ENCODE measurements at regions not wholly inside any gene's neighbourhood (a gene's known extent, or its start where the extent isn't known, plus 50 kb on each side); places are given as distances from the start of the nearest gene placed in this dataset.

DNA sequence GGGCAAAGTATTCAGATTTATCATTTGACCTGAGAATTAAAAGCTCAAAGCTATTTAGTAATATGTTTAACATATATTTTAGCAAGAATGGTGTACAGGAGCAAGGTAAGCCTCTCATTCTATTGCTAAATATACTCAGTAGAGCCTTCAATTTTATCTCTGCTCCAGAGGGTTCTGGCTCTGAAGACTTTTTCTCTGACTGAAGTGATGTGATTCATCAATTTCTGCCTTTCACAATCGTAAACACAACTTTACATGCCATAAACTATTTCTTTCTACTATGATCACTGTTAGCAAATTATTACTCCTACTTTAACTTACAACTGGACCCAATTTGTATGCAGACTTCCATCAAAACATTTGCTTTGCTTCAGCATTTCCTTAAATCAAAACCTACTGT, 315.0 kb upstream of the NDST4 start:
- ATAC-seq (replicated peaks; ENCODE audit: extremely low read depth, poor library complexity, severe bottlenecking) (no peak), DNase-seq (ENCODE audit: low spot score in 2 of 2) (no peak)
- no peaks in the 10 kb centered on the region for H3K36me3 Mint-ChIP-seq (ENCODE audit: insufficient read depth)
- H3K4me1 Mint-ChIP-seq, result no peaks in the 10 kb centered on the region
- no peak overlapping the region for H3K4me3 Mint-ChIP-seq
- no peaks in the 10 kb centered on the region for H3K9me3 Mint-ChIP-seq
- no peak overlapping the region for H3K27ac Mint-ChIP-seq (ENCODE audit: low read depth)
- H3K27me3 Mint-ChIP-seq, result no peaks in the 10 kb centered on the region

DNA sequence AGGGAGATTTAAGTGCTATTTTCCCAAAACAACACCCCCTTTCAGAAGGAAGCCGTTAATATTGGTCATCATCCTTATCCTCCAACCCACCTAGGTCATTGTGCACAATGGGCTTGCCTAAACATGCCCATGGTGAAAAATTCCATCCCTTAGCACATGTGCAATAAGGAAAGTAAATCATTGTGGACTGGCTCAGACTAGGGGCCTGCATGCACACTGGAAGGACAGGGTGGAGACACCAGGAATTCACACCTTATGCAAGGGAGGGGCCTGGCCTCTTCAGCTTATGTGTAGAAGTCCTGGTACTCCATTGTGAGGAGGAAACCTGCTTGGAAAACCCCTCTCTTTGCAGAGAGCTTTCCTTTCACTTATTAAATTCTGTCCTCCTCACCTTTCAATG, 311.4 kb upstream of the NDST4 start:
- no peaks in the 10 kb centered on the region for H3K27me3 Mint-ChIP-seq
- H3K36me3 Mint-ChIP-seq (ENCODE audit: insufficient read depth), result no peaks in the 10 kb centered on the region
- no peak for DNase-seq (ENCODE audit: low spot score in 2 of 2)

DNA sequence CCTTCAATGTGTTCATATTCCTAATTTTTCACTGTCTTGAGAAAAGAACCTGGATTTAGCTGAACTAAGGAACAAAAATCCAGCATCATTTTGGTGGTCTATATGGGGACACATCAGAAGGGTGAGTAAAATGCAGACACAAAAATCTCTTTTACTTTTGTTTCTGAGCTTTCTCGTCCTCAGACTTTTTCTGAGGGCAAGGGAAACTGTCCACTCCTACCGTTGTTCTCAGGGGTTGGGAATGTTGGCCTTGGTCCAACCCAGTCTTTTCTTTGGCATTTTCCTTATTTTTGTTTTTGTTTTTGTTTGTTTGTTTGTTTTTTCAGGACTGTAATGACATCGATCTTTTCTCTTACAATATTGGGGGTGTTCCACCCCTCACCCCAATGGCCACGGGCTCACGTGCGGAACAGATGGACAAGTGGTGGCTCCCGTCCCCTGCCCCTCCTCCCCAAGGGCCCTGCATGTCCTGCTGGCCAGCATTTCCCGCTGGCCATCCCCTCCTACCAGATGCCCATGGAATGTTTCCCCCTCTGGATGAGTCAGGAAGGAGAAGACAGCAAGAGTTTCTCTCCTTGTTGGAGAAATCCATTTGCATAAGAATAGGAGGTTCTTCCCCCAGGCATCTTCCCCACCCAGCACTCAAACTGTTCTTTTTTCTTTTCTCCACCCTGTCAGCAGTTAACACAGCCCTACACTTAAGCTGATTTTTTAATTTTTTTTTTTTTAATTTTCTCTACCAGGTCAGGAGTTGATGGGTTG, 305.4 kb upstream of the NDST4 start:
- no peak for ATAC-seq (replicated peaks; ENCODE audit: extremely low read depth, poor library complexity, severe bottlenecking)
- no peaks in the 10 kb centered on the region for H3K36me3 Mint-ChIP-seq (ENCODE audit: insufficient read depth)
- H3K4me1 Mint-ChIP-seq, result no peaks in the 10 kb centered on the region
- H3K27me3 Mint-ChIP-seq, result no peaks in the 10 kb centered on the region
- H3K27ac Mint-ChIP-seq (ENCODE audit: low read depth), result no peak overlapping the region
- DNase-seq (ENCODE audit: low spot score in 2 of 2), result no peak
- H3K9me3 Mint-ChIP-seq, result peaks cover 7% of the 10 kb centered on the region
- H3K4me3 Mint-ChIP-seq, result no peak overlapping the region

More for the DNA sequence above, 311.4 kb upstream of the NDST4 start:
- no peak overlapping the region for H3K4me3 Mint-ChIP-seq
- no peaks in the 10 kb centered on the region for H3K4me1 Mint-ChIP-seq
- H3K9me3 Mint-ChIP-seq, result peaks cover 5% of the 10 kb centered on the region
- ATAC-seq (replicated peaks; ENCODE audit: extremely low read depth, poor library complexity, severe bottlenecking), result no peak
- no peak overlapping the region for H3K27ac Mint-ChIP-seq (ENCODE audit: low read depth)

DNA sequence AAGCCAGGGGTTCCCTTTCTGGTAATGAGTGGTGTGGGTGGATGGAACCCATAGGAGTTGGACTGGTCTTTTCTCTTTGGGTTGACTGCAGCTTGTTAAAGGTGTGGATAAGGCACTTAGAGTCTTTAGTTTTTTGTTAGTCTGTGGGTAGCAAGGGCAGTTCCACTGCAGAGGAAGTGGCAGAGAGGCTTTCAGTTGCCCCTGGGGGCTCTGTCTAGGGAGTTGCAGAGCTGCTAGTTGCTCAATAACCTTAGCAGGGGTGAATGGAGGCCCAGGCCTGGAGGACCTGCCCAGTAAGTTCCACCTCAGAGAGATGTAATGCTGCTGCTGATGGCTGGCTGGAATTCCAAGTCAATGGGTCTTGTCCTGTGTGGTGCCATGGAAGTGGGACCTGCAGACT, 282.6 kb upstream of the NDST4 start:
- no peak for ATAC-seq (replicated peaks; ENCODE audit: extremely low read depth, poor library complexity, severe bottlenecking)
- Mint-ChIP-seq H3K4me3 (no peak overlapping the region), H3K27ac (ENCODE audit: low read depth) (no peak overlapping the region), H3K9me3 (peaks cover 8% of the 10 kb centered on the region), H3K4me1 (no peaks in the 10 kb centered on the region), H3K27me3 (no peaks in the 10 kb centered on the region), H3K36me3 (ENCODE audit: insufficient read depth) (no peaks in the 10 kb centered on the region)
- no peak for DNase-seq (ENCODE audit: low spot score in 2 of 2)

DNA sequence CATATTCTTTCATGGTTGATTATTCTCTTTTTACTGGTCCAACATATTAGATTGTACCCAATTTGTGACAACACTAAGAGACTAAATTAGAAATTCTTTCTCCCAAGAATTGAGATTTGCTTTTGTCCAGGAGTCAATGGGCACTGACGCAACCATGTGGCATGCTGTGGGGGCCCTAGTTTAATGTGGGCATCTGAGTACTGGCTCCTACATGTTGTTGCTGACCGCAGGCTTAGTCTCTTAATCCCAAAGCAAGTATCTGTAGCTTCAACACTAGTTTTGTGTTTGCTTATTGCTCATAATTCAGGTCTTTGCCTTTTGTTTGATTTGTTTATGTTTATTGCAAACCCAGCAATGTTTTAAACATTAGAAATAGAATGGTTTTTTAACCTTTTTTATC, 263.4 kb upstream of the NDST4 start:
- Mint-ChIP-seq H3K27ac (ENCODE audit: low read depth) (no peak overlapping the region), H3K4me1 (no peaks in the 10 kb centered on the region)
- no peak for ATAC-seq (replicated peaks; ENCODE audit: extremely low read depth, poor library complexity, severe bottlenecking)

DNA sequence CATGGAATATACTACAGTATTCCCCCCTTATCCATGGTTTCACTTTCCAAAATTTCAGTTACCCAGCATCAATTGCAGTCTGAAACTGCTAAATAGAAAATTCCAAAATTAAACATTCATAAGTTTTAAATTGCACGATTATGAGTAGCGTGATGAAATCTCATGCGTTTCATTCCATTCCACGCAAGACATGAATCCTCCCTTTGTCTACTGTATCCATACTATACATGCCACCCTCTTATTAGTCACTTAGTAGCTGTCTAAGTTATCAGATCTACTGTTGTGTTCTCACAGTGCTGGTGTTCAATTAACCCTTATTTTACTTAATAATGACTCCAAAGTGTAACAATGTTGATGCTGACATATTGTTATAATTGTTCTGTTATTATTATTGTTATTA, 261.2 kb upstream of the NDST4 start:
- H3K36me3 Mint-ChIP-seq (ENCODE audit: insufficient read depth), result no peaks in the 10 kb centered on the region
- ATAC-seq (replicated peaks; ENCODE audit: extremely low read depth, poor library complexity, severe bottlenecking), result no peak
- H3K27ac Mint-ChIP-seq (ENCODE audit: low read depth), result no peak overlapping the region
- DNase-seq (ENCODE audit: low spot score in 2 of 2), result no peak
- H3K4me1 Mint-ChIP-seq, result no peaks in the 10 kb centered on the region
- H3K4me3 Mint-ChIP-seq, result no peak overlapping the region
- no peaks in the 10 kb centered on the region for H3K9me3 Mint-ChIP-seq
- H3K27me3 Mint-ChIP-seq, result no peaks in the 10 kb centered on the region

More for the DNA sequence above, 263.4 kb upstream of the NDST4 start:
- DNase-seq (ENCODE audit: low spot score in 2 of 2), result no peak
- H3K9me3 Mint-ChIP-seq, result no peaks in the 10 kb centered on the region
- no peaks in the 10 kb centered on the region for H3K27me3 Mint-ChIP-seq
- no peaks in the 10 kb centered on the region for H3K36me3 Mint-ChIP-seq (ENCODE audit: insufficient read depth)
- H3K4me3 Mint-ChIP-seq, result no peak overlapping the region

DNA sequence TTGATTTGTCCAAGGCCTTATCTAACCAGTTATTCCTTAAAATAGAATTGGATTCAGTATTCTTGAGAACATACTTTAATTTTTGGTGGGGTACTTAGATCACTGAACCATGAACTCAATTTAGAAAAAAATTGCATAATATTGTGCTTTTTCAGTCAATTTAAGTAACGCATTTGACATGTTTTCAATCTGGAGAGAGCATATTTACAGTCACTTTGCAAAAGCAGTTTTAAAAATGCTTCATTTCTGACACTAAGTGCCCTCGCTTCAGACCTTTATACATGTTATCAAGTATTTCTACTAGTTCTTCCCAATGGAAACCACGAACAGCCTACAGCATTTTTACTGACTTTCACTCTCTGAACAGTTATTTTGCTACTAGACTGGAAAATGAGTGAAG, 257.1 kb upstream of the NDST4 start:
- DNase-seq (ENCODE audit: low spot score in 2 of 2), result no peak
- no peaks in the 10 kb centered on the region for H3K9me3 Mint-ChIP-seq
- no peak for ATAC-seq (replicated peaks; ENCODE audit: extremely low read depth, poor library complexity, severe bottlenecking)
- no peak overlapping the region for H3K27ac Mint-ChIP-seq (ENCODE audit: low read depth)
- H3K36me3 Mint-ChIP-seq (ENCODE audit: insufficient read depth), result no peaks in the 10 kb centered on the region
- no peaks in the 10 kb centered on the region for H3K4me1 Mint-ChIP-seq
- H3K27me3 Mint-ChIP-seq, result no peaks in the 10 kb centered on the region
- H3K4me3 Mint-ChIP-seq, result no peak overlapping the region

DNA sequence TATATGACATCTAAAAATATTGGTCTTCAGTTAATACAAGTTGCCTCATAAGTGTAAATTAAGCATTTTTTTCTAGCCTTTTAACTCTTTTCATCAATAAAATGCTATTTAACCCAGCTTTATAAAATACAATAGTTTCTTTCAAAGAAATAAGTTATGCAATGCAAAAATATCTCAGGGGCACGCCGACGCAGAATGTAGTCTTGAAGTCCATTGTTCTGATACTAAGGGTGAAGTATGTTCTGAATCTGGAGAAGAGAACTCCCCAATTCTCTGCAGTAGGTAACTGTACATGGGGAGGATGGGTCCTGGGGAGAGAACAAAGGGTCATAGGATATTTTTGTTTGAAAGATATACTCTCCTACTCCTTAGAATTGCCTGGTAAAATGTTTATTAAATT, 256.6 kb upstream of the NDST4 start:
- no peaks in the 10 kb centered on the region for H3K27me3 Mint-ChIP-seq
- no peaks in the 10 kb centered on the region for H3K9me3 Mint-ChIP-seq
- H3K36me3 Mint-ChIP-seq (ENCODE audit: insufficient read depth), result no peaks in the 10 kb centered on the region
- no peak for DNase-seq (ENCODE audit: low spot score in 2 of 2)
- no peak for ATAC-seq (replicated peaks; ENCODE audit: extremely low read depth, poor library complexity, severe bottlenecking)
- no peak overlapping the region for H3K27ac Mint-ChIP-seq (ENCODE audit: low read depth)
- H3K4me1 Mint-ChIP-seq, result no peaks in the 10 kb centered on the region
- H3K4me3 Mint-ChIP-seq, result no peak overlapping the region

DNA sequence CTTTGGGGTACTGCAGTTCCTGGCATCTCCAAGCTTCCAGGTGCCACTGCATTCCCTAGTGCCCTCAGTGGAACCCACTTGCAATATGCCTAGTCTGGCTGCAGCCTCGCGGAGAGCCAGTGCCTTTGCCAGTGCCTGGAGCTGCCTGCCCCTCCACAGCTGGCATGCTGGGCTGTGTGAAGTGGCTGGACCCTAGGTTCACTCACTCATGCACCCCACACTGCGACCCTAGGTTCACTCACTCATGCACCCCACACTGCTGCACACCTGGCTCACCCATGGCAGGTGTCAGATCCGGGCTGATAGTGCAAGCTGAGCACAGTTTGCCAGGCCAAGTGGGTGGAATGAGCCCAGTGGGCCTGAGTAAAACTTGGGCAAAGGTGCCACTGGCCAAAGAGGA, 253.0 kb upstream of the NDST4 start:
- Mint-ChIP-seq H3K27me3 (no peaks in the 10 kb centered on the region), H3K9me3 (no peaks in the 10 kb centered on the region), H3K4me1 (no peaks in the 10 kb centered on the region), H3K4me3 (no peak overlapping the region), H3K36me3 (ENCODE audit: insufficient read depth) (no peaks in the 10 kb centered on the region), H3K27ac (ENCODE audit: low read depth) (no peak overlapping the region)
- DNase-seq (ENCODE audit: low spot score in 2 of 2) (no peak), ATAC-seq (replicated peaks; ENCODE audit: extremely low read depth, poor library complexity, severe bottlenecking) (no peak)

DNA sequence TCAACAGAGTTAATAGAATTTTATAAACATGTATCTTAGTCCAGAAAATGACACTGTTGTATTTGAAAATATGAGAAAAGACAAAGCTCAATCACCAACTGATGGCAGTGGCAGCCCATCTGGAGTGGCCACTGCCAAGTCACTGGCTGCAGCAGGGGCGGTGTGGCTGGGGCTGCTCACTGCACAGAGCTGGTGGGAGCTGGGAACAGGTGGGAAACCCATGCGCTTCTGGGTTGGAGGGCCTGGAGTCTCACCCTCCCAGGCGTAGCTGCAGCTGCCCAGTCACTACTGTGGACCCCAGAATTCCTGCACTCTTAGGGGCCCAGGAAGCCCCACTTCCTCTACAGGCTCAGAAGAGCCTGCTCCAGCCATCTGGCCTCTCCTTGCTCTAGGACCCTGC, 251.8 kb upstream of the NDST4 start:
- ATAC-seq (replicated peaks; ENCODE audit: extremely low read depth, poor library complexity, severe bottlenecking) (no peak), DNase-seq (ENCODE audit: low spot score in 2 of 2) (no peak)
- H3K4me3 Mint-ChIP-seq, result no peak overlapping the region
- H3K9me3 Mint-ChIP-seq, result no peaks in the 10 kb centered on the region
- H3K27me3 Mint-ChIP-seq, result no peaks in the 10 kb centered on the region
- H3K36me3 Mint-ChIP-seq (ENCODE audit: insufficient read depth), result no peaks in the 10 kb centered on the region
- H3K4me1 Mint-ChIP-seq, result no peaks in the 10 kb centered on the region
- H3K27ac Mint-ChIP-seq (ENCODE audit: low read depth), result no peak overlapping the region

DNA sequence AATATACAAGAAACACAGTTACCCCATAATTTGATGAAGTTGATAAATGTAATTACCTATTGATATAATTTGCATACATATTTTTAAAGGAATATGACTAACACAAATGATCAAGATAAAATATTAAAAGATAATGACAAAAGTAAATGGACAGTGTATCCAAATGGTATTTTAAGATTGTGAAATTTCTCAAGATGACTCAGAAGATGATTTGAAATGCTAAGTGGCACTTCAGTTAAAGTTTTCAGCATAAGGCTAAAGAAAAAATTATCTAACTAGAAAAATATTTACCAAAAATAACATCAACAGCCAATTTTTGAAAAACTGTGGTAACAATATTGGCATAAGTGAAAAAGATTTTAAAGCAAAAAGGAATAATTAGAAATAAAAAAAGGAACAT, 248.4 kb upstream of the NDST4 start:
- Mint-ChIP-seq H3K4me3 (no peak overlapping the region), H3K9me3 (no peaks in the 10 kb centered on the region), H3K27ac (ENCODE audit: low read depth) (no peak overlapping the region), H3K4me1 (no peaks in the 10 kb centered on the region), H3K36me3 (ENCODE audit: insufficient read depth) (no peaks in the 10 kb centered on the region), H3K27me3 (no peaks in the 10 kb centered on the region)
- no peak for DNase-seq (ENCODE audit: low spot score in 2 of 2)
- ATAC-seq (replicated peaks; ENCODE audit: extremely low read depth, poor library complexity, severe bottlenecking), result no peak

DNA sequence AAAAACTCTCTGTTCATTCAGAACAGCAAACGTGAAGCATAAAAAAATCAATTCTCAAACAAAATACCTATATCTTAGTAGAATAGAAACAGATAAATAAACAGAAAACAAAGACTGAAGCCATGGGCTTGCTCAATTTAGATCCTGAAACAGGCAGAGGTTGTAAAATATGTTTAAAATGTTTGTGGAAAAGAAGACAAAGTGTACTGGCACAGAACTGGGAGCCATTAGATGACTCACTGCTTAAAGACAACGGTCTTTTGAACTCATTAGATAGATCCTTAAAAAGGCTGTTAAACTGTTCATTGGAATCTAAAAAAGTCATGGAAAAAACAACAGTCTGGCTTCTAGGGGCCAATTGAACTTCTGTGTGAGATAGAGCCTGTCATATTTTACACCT, 247.0 kb upstream of the NDST4 start:
- no peaks in the 10 kb centered on the region for H3K4me1 Mint-ChIP-seq
- no peak overlapping the region for H3K27ac Mint-ChIP-seq (ENCODE audit: low read depth)
- no peaks in the 10 kb centered on the region for H3K36me3 Mint-ChIP-seq (ENCODE audit: insufficient read depth)
- no peaks in the 10 kb centered on the region for H3K27me3 Mint-ChIP-seq
- no peak overlapping the region for H3K4me3 Mint-ChIP-seq
- DNase-seq (ENCODE audit: low spot score in 2 of 2) (no peak), ATAC-seq (replicated peaks; ENCODE audit: extremely low read depth, poor library complexity, severe bottlenecking) (no peak)
- no peaks in the 10 kb centered on the region for H3K9me3 Mint-ChIP-seq

DNA sequence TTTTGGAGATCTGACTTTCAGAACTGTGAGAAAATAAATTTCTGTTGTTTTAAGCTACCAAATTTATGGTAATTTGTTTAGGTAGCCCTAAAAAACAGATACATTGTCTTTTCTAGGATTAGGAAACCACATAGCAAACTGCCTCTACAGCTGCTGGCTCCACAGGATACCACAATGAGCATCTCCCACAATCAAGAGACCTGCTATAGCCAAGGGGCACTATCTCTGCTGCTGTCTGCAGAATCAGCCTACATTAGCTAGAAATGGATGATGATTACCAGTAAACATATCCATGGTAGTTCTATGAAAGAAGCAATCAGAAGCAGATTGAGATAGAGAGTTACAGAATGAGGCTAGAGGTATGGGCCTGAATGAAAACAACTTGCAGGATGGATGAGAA, 244.4 kb upstream of the NDST4 start:
- ATAC-seq (replicated peaks; ENCODE audit: extremely low read depth, poor library complexity, severe bottlenecking), result no peak
- H3K9me3 Mint-ChIP-seq, result peaks cover 6% of the 10 kb centered on the region
- H3K36me3 Mint-ChIP-seq (ENCODE audit: insufficient read depth), result no peaks in the 10 kb centered on the region
- H3K4me3 Mint-ChIP-seq, result no peak overlapping the region
- H3K27me3 Mint-ChIP-seq, result no peaks in the 10 kb centered on the region
- H3K27ac Mint-ChIP-seq (ENCODE audit: low read depth), result no peak overlapping the region
- DNase-seq (ENCODE audit: low spot score in 2 of 2), result no peak
- H3K4me1 Mint-ChIP-seq, result no peaks in the 10 kb centered on the region

DNA sequence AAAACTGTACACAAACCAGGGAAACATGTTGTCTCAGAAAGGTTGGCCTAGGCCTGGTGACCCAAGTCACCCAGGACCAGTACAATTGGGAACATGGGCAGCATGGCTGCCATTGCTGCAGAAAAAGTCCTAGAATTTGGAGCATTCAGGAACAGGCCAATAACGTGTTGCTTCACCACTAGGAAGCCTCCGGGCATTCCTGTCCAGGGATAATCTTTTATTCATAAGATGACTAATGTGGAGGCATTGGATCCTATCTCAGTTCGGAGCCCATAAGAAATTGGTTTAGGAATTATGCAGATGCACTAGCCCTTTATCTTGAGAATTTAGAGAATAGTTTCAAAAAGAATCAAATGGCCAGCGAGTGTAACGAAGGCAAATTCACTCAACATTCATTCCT, 242.8 kb upstream of the NDST4 start:
- DNase-seq (ENCODE audit: low spot score in 2 of 2) (no peak), ATAC-seq (replicated peaks; ENCODE audit: extremely low read depth, poor library complexity, severe bottlenecking) (no peak)
- H3K4me1 Mint-ChIP-seq, result no peaks in the 10 kb centered on the region
- no peak overlapping the region for H3K4me3 Mint-ChIP-seq
- no peaks in the 10 kb centered on the region for H3K27me3 Mint-ChIP-seq
- H3K36me3 Mint-ChIP-seq (ENCODE audit: insufficient read depth), result no peaks in the 10 kb centered on the region
- H3K27ac Mint-ChIP-seq (ENCODE audit: low read depth), result no peak overlapping the region
- H3K9me3 Mint-ChIP-seq, result peaks cover 6% of the 10 kb centered on the region
